ENCODE measurements at regions not wholly inside any gene's neighbourhood (a gene's known extent, or its start where the extent isn't known, plus 50 kb on each side); places are given as distances from the start of the nearest gene placed in this dataset.

DNA sequence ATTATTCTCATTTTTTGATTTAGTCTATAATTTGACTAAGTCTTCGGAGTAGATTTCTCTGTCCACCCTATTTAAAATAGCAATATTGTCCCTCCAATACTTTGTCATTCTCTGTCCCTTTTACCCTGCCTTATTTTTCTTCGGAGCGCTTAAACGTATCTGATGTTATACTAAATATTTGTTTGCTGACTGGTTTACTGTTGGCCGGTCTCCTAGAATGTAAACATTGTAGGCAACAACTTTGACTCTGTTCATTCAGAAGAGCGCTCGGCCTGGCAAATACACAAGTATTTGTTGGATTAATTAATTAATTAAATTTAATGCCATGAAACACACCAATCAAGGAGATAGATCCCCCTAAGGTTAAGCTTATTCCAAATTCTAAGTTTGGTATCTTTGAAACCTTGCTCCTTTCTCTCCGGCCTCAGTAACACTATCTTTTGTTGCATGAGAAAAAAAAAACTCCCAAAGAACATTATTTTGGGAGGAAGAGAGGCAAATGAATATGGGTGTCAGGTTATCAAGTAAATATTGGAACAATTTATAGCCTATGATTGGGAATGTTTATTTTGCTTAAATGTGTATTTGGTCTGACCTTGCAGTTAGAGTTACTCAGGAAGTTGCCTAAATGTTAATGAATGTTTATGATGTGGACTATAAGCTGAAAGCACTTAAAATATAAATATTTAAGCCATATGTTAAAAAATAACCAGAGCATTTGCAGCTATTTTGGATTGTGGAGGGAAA lies 231.1 kb downstream of the SOX4 start:
- Histone ChIP-seq H3K9ac (no peak overlapping the region), H3K9me3 (no peaks in the 10 kb centered on the region), H2AFZ (ENCODE audit: low read depth) (no peak overlapping the region), H3K36me3 (replicated peaks in 1 of 2; ENCODE audit: control insufficient read depth in 1 of 2, insufficient read depth in 2 of 2, low read length in 1 of 2) (no peaks in the 10 kb centered on the region), H3K27me3 (ENCODE audit: insufficient read depth) (no peaks in the 10 kb centered on the region), H3K4me3 (ENCODE audit: low read depth in 2 of 2, low read length in 1 of 2) (no peak overlapping the region), H4K20me1 (ENCODE audit: insufficient read depth) (no peaks in the 10 kb centered on the region), H3K4me1 (ENCODE audit: control insufficient read depth in 1 of 2, insufficient read depth in 2 of 2, low read depth in 1 of 2, low read length in 1 of 2) (peaks cover 2 to 22% of the 10 kb centered on the region in 2 experiments; a peak in 2 of 4 replicates), H3K27ac (ENCODE audit: low read depth in 2 of 2, low read length in 1 of 2) (no peak overlapping the region), H3K9me2 (no peaks in the 10 kb centered on the region), H3K4me2 (no peak overlapping the region), H3K79me2 (ENCODE audit: insufficient read depth) (no peaks in the 10 kb centered on the region), H3F3A (replicated peaks; ENCODE audit: insufficient read depth) (no peaks in the 10 kb centered on the region)
- ChIA-PET CTCF (interaction anchor here (0.9 kb wide), 1 partner anchor 263 kb away, joined by 3 read pairs; no protein-coding TSS in a partner anchor), POLR2A (no interaction called here)
- TF ChIP-seq, protein P1, sequence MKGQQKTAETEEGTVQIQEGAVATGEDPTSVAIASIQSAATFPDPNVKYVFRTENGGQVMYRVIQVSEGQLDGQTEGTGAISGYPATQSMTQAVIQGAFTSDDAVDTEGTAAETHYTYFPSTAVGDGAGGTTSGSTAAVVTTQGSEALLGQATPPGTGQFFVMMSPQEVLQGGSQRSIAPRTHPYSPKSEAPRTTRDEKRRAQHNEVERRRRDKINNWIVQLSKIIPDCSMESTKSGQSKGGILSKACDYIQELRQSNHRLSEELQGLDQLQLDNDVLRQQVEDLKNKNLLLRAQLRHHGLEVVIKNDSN (IDR thresholded peaks at IDR 0.05; ENCODE audit: borderline replicate concordance, low read depth): no peak
- 82% methylated on average over 8 of the region's 8 CpGs for WGBS (ENCODE audit: low lambda C conversion rate)
- DNase-seq: no peak

DNA sequence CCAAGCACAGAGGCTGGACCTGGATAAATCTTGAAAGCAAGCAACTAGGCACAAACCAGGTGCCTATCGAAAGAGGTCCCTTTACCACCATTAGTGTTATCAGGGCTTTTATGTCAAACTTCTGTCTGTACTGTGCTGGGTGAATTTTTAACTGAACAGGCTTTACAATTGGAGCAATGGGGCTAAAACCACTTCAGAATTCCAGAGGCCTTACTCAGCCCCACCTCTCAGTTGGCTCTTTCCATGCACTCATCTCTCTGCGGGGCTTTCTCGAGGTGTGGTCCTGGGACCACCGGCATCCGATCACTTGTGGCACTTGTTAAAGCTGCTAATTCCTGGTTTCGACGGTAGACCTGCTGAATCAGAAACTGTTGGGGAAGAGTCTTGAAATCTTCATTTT lies 232.5 kb downstream of the SOX4 start:
- DNase-seq: no peak
- no peak overlapping the region for H2AFZ ChIP-seq (ENCODE audit: low read depth)
- TF ChIP-seq, protein P2, sequence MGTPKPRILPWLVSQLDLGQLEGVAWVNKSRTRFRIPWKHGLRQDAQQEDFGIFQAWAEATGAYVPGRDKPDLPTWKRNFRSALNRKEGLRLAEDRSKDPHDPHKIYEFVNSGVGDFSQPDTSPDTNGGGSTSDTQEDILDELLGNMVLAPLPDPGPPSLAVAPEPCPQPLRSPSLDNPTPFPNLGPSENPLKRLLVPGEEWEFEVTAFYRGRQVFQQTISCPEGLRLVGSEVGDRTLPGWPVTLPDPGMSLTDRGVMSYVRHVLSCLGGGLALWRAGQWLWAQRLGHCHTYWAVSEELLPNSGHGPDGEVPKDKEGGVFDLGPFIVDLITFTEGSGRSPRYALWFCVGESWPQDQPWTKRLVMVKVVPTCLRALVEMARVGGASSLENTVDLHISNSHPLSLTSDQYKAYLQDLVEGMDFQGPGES (IDR thresholded peaks at IDR 0.05; ENCODE audit: low read depth, low read length): no peak
- TF ChIP-seq JUND (IDR thresholded peaks at IDR 0.05): no peak
- H3K36me3 ChIP-seq (replicated peaks in 1 of 2; ENCODE audit: control insufficient read depth in 1 of 2, insufficient read depth in 2 of 2, low read length in 1 of 2): no peaks in the 10 kb centered on the region
- H3K79me2 ChIP-seq (ENCODE audit: insufficient read depth): no peaks in the 10 kb centered on the region
- H3K4me2 ChIP-seq: no peak overlapping the region
- WGBS (ENCODE audit: low lambda C conversion rate): 83% methylated on average over 7 of the region's 7 CpGs
- ChIA-PET CTCF (interaction anchor here (0.8 to 1.6 kb wide), 2 partner anchors 9 to 170 kb away, joined by 3 to 4 read pairs; no protein-coding TSS in a partner anchor), POLR2A (no interaction called here)
- no peak overlapping the region for H3K9ac ChIP-seq
- no peaks in the 10 kb centered on the region for H3K27me3 ChIP-seq (ENCODE audit: insufficient read depth)
- no peaks in the 10 kb centered on the region for H3K9me2 ChIP-seq
- peaks cover 2 to 22% of the 10 kb centered on the region in 2 experiments; a peak in 3 of 4 replicates for H3K4me1 ChIP-seq (ENCODE audit: control insufficient read depth in 1 of 2, insufficient read depth in 2 of 2, low read depth in 1 of 2, low read length in 1 of 2)
- H3K9me3 ChIP-seq: no peaks in the 10 kb centered on the region
- H3K27ac ChIP-seq (ENCODE audit: low read depth in 2 of 2, low read length in 1 of 2): no peak overlapping the region
- H3K4me3 ChIP-seq (ENCODE audit: low read depth in 2 of 2, low read length in 1 of 2): no peak overlapping the region
- no peaks in the 10 kb centered on the region for H4K20me1 ChIP-seq (ENCODE audit: insufficient read depth)
- no peaks in the 10 kb centered on the region for H3F3A ChIP-seq (replicated peaks; ENCODE audit: insufficient read depth)

DNA sequence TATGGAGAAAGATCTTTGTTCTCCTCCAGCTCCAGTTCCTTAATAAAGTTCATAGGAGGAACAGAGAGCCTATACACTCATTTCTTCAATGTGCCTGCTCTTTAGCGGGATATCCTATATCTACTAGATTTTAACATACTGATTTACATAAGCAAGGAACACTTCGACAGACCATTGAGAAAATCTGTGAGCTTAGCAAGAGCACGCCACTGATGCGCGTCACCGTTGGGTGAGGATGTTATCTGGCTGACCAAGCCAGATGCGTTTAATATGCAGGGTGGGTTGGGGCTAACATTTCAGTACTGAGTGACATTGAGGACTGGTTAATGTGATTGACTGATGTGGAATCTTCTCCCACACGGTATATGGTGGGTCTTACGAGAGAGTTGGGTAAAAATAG lies 233.4 kb downstream of the SOX4 start:
- POLR2A ChIA-PET: no interaction called here
- H3K9ac ChIP-seq: no peak overlapping the region
- CTCF ChIA-PET: interaction anchor here (1.6 kb wide), 1 partner anchor 8 kb away, joined by 4 read pairs; no protein-coding TSS in a partner anchor
- H3K27me3 ChIP-seq (ENCODE audit: insufficient read depth): no peaks in the 10 kb centered on the region
- H3K9me2 ChIP-seq: no peaks in the 10 kb centered on the region
- no peak overlapping the region for H3K4me3 ChIP-seq (ENCODE audit: low read depth in 2 of 2, low read length in 1 of 2)
- H3K79me2 ChIP-seq (ENCODE audit: insufficient read depth): no peaks in the 10 kb centered on the region
- H3K4me1 ChIP-seq (ENCODE audit: control insufficient read depth in 1 of 2, insufficient read depth in 2 of 2, low read depth in 1 of 2, low read length in 1 of 2): peaks cover 5 to 22% of the 10 kb centered on the region in 2 experiments; a peak in 3 of 4 replicates
- no peak overlapping the region for H2AFZ ChIP-seq (ENCODE audit: low read depth)
- no peak overlapping the region for H3K4me2 ChIP-seq
- no peaks in the 10 kb centered on the region for H4K20me1 ChIP-seq (ENCODE audit: insufficient read depth)
- 97% methylated on average over 9 of the region's 9 CpGs for WGBS (ENCODE audit: low lambda C conversion rate)
- no peak for TF ChIP-seq CHD2 (IDR thresholded peaks at IDR 0.05; ENCODE audit: low read length, partially characterized antibody)
- H3K36me3 ChIP-seq (replicated peaks in 1 of 2; ENCODE audit: control insufficient read depth in 1 of 2, insufficient read depth in 2 of 2, low read length in 1 of 2): no peaks in the 10 kb centered on the region
- DNase-seq: no peak
- no peaks in the 10 kb centered on the region for H3F3A ChIP-seq (replicated peaks; ENCODE audit: insufficient read depth)
- no peaks in the 10 kb centered on the region for H3K9me3 ChIP-seq
- H3K27ac ChIP-seq (ENCODE audit: low read depth in 2 of 2, low read length in 1 of 2): no peak overlapping the region
